AG20443 (cell line): ENCODE measurements at regions not wholly inside any gene's neighbourhood (a gene's known extent, or its start where the extent isn't known, plus 50 kb on each side); places are given as distances from the start of the nearest gene placed in this dataset.

Experiments
- DNase-seq: peaks from one replicate; pipeline ENCODE4 v3.0.0; 2012; ENCODE audit warnings: low spot score, mixed read lengths

DNA sequence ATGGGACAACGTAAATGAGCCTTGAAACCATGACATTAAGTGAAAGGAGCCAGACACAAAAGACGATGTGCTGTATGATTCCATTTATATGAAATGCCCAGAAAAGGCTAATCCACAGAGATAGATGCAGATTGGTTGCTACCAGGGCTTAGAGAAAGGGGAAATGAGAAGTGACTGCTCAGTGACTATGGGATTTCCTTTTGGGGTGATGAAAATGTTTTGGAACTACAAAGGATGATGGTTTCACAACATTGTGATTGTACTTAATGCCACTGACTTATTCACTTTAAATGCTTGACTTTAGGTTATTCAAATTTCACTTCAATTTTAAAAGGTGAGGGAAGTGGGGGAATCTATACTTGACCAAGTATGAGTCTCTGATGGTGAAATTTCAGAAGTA is 414.3 kb downstream of the SETD4 start:
- DNase-seq: no peak

DNA sequence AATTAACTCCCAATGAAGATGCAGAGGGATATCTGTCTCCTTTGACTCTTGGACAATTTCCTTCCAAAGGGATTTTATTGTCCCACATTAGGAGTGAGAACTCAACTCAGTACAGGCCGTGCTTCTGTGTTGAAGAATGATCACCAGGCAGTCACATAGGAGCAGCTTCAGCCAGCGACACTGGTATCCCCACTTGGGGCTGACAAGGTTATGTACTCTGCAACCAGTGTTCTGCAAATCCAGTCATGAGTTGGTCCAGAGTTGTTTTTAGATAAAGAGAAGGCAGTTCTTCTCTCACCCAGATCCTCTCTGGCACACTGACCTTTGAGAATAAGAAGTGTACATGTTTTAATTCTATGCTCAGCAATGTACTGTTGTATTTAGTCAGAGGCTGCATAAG is 415.8 kb downstream of the SETD4 start:
- DNase-seq: no peak

DNA sequence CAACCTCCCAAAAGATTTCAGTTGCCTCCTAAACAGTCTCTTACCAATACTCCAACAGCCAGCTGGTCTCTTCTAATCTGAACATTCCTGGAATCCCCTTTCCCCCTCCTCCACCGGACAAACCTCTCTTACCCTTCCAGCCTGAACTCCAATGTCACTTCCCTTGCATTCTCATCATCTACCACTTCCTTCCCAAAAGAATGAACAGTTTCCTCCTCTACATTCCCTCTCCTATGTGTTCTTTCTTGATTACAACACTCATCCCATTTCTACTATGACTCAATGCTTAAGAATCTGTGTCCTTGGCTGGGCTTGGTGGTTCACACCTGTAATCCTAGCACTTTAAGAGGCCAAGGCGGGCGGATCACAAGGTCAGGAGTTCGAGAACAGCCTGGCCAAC is 417.1 kb downstream of the SETD4 start:
- no peak for DNase-seq

DNA sequence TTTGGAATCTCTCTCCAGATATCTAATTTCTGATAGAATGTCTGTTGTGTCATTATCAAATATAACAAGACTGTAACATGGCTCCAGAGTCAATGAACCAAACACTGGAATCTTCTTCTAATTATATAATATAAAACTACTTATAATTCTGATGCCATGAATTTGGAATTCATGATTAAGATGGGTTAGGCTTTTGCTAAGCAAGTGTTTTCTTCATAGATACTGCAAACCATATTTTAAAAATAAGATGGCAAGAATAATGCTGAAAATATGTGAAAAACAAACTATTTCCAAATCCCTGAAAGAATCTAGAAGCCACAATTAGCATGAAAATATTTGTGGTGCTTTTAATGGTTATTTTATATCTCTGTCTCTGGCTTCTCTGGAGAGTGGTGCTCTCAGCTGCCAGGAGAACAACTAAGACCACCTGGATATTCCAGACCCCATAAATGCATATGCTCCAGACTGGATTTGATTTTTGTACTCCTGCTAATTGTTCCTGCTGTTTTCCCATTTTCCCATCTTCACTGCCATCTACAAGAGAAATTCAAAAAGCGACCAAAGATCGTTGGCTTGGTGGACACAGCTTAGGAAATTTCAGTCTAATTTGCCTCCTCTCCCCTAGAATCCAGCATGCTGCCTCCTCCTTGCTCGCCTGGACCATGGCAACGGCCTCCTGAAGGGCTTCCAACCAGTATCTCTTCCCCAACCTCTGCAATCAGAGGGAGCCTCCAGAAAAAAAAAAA is 418.9 kb downstream of the SETD4 start:
- peak; percentile 52 for DNase-seq

GRCh38 chr21:35637431-35637830 is 422.9 kb downstream of the SETD4 start:
- DNase-seq: peak; percentile 60

GRCh38 chr21:35635994-35636393 is 424.3 kb downstream of the SETD4 start:
- DNase-seq: no peak

GRCh38 chr21:35635261-35635660 is 425.1 kb downstream of the SETD4 start:
- peak; percentile 85 for DNase-seq

- no peak for DNase-seq
Measured at GRCh38 chr21:35633501-35633900, 426.8 kb downstream of the SETD4 start.

DNA sequence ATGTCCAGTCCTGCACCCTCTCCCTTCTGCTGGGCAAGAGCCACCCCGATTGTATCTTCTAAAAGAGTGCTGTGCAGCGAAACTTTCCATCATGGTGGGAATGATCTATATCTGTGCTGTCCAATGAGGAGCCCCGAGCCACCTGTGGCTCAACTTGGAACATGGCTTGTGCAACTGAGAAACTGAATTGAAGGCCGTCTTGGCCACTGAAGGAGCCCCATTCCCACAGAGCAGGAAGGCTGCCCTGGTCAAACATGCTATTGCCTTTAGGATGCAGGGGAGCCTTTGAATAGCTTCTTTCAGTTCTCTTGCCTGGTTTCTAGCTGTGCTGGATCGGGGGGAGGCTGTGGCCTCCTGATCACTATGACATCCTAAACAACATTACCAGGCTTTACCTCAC is 427.6 kb downstream of the SETD4 start:
- DNase-seq: no peak

GRCh38 chr21:35628316-35628715 is 432.0 kb downstream of the SETD4 start:
- DNase-seq: no peak

DNA sequence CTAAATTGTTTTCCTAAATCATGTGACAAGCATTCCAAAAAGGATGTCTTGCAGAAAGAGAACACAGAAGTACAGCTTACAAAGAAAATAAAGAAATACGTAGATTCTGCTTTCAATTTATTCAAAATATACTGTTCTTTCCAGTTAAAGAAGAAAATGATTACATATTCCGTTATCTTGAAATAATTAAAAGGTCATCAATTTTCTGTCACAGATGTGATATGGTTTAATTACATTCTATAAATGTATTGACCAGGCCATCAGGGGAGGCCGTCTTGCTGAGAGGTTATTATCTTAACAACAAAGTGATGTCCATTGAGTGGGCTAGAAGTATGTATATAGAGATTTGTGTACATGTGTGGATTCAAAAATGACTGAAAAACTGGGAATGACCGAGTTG is 432.9 kb downstream of the SETD4 start:
- no peak for DNase-seq

DNA sequence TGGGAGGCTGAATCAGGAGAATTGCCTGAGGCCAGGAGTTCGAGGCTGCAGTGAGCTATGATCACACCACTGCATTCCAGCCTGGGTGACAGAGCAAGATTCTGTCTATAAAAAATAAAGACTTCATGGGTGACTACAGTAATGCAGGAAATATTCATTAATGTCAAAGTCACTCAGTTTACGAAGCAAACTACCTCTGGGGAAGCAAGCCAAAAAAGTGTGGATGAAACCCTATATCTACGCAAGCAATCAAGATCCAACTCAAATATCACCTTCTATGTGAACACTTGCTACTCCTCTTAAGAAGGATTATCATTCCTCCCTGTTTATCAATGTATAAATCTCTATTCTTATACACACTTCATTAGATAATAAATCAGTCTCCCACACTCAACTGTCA is 434.8 kb downstream of the SETD4 start:
- no peak for DNase-seq

DNA sequence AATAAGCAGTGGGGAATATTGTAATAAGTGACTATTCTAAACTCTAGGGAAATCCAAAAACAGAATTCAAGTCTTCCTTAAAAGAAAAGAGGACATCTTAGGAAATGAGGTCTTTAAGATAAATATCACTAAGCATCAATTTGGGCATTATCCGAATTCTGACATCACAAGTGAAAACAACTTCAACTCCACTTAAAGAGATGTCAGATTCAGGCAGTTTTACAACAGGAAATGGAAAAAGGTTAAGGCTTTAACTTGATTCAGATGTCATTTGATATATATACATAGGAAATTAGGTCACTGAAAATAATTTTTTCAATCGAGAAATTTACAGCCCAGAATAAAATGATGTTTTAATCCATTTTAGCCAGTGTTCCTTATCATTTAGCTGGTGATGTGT is 435.4 kb downstream of the SETD4 start:
- DNase-seq: no peak

DNA sequence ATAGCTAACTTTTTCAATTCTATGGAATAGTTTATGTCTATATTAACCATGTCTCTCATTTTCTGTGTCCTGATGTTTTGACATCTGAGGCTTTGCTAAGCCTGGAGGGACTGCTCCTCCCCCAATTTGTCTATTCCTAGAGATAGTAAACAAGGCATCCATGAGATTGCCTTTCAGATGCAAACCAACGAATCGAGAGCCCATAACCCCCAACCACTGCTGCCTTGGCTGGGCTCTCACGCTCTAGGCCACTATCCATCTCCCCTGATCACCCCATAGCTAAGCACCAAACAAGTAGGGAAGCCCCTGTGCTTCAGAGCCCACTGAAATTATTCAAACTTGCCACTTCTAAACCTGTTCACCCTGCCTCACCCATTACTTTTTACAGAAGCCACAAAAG is 437.7 kb downstream of the SETD4 start:
- DNase-seq: no peak

DNA sequence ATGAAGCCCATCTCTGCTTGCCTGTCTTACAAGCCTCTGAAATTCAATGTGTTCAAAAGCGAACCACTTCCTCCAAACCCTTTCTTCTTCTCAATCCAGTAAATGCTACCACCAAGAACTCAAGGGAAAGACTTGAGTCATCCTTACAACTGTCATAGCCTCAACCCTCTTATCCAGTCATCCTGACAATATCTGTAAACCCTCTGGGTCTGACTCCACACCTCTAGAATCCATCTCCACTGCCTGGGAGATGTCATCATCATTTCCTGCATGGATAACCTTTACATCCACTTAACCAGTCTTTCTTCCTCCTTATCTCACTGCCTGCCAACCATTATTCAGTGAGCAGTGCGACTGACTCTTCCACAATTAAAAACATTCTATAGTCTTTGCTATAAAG is 441.1 kb downstream of the SETD4 start:
- DNase-seq: peak; percentile 44

- no peak for DNase-seq
Measured at GRCh38 chr21:35617491-35617890, 442.8 kb downstream of the SETD4 start.

DNA sequence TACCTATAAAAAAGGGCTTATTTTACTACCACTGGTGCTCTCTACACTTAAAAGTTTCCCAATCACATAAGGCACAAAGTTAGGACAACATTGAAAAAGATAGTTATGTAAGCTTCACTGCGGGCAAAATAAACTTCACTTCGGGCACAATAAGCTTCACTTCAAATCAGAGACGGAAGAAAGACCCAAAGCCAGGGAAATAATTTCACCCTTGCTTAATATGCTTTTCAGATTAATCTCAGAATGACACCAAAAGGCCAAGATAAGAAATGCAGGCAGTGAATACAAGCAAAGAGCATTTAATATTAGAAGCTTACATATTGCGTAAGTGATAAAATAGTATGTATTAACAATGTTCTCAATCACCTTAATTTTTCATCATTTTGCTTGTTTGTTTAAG is 444.2 kb downstream of the SETD4 start:
- DNase-seq: peak; percentile 35

- no peak for DNase-seq
Measured at GRCh38 chr21:35615325-35615724, 445.0 kb downstream of the SETD4 start.

DNA sequence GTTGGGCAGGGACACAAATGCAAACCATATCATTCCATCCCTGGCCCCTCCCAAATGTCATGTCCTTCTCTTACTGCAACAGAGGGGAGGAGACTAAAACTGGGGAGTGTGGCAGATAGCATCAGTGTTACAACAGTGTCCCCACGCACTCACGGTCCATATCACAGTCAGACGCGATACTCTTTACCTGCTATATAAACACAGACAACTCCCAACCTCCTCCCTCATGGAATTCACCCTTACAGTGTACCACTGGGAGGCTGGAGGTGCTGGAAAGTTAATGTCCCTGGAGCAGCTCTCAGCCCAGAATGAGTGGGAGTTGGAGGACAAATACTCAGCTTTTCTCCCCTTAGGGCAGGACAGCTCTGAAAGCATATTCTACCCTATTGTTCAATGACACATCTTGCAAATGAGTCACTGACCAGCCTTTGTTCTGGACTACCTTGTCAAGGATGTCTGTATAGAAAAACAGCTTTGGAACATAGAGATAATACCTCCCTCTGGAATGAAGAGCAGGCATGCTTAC is 445.9 kb downstream of the SETD4 start:
- DNase-seq: peak; percentile 31

GRCh38 chr21:35611708-35612132 is 448.6 kb downstream of the SETD4 start:
- DNase-seq: no peak

- no peak for DNase-seq
Measured at GRCh38 chr21:35609263-35609662, 451.1 kb downstream of the SETD4 start.

DNA sequence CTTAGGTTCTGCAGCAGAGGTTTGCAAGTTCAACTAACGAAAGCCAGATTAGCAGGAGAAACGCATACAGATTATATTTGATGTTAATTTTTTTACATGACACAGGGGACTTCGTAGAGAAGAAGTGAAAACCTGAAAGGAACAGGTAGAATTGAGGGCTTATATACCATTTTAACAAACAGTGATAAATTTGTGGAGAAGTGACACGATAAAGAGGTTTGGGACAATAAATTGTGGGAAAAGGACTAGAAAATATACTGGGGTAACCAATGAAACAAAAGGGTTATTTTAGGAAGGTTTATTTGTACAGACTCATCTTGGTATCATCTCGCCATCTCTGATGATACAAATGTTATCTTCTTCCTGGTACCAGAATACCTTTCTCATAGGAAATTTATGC is 452.9 kb downstream of the SETD4 start:
- no peak for DNase-seq

- no peak for DNase-seq
Measured at GRCh38 chr21:35606578-35606977, 453.7 kb downstream of the SETD4 start.

- no peak for DNase-seq
Measured at GRCh38 chr21:35606146-35606545, 454.2 kb downstream of the SETD4 start.
